GM21447 (cell line): ENCODE measurements at regions not wholly inside any gene's neighbourhood (a gene's known extent, or its start where the extent isn't known, plus 50 kb on each side); places are given as distances from the start of the nearest gene placed in this dataset.

Experiments used
- ATAC-seq: cut with Tn5 transposase; IDR thresholded peaks from one replicate; pipeline ENCODE4 v1.9.1; 2021; ENCODE audit not compliant: unreplicated experiment

DNA sequence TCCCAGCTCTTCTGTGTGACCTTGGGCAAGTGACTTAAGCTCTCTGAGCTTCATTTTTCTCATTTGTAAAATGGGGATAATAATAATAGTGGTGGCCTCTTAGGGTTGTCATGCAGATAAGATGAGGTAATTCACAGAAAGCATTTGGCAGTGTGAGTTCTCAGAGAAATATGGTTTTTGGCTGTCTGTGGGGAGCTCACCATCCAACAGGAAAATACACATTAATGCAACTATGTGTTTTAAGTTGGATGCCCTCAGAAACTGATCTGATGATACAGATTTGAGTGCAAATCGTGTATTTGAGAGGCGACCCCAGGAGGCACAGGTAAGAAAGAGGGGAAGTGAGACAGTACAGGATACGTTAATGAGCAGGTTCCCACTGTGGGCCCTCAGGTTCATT lies 56.1 kb upstream of the SPRED2 start:
- no peak for ATAC-seq

DNA sequence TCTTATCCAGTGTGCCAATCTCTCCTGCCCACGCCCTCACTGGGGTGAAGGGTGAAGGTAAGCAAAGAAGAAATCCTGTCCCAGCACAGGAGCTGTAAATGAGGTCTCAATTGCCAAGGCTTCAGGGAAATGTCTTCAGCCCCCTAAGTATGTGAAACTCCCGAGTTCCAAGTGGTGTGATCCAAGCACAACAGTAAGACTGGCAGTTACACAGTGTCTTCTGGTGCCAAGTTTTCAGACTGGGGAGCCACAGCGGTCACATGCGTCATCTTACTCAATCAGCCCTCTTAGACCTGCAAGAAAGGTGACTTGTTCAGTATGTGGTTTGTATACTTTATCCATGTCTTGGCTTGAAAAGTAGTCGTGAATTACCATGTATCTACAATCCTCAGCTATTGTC lies 55.0 kb upstream of the SPRED2 start:
- no peak for ATAC-seq

- ATAC-seq = no peak
These were observed 54.4 kb upstream of the SPRED2 start for GRCh38 chr2:65486802-65487201.

DNA sequence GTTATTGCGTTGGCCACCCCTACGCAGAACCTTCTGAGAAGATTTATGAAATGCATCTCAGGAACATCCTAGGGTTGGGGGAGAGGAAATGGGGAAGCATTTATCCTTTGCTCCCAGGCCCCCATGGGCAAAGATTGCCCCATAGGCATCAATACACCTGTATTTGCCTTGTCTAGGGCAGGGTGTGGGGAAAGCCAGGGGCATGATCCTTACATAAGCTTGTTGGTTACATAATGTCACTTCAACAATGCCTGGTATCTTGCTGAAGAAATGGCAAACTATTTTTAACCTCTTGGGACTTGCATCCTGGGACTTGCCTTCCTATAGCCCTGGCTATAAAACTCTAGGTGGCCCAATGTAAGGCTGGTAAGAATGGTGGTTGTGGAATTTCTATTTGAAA lies 53.9 kb upstream of the SPRED2 start:
- ATAC-seq = no peak

- no peak for ATAC-seq
These were observed 53.4 kb upstream of the SPRED2 start for GRCh38 chr2:65485839-65486238.

DNA sequence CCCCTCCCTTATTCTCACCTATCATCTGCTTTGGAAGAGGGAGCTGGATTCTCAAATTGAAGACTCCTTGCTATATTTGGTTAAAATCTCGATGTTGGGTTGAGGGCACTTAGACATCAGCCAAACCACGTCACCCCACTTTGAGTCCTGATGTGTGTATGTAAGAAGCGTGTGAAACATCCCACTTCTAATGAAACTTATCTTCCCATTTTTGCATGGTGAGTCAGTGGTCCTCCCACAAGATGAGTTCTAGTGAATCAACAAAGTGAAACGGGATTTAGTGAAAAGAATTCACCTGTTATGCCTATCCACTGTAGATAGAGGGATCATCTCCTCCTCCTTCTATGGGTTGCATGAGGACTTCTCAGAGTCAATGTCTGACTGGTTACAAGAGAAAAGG lies 51.4 kb upstream of the SPRED2 start:
- no peak for ATAC-seq

DNA sequence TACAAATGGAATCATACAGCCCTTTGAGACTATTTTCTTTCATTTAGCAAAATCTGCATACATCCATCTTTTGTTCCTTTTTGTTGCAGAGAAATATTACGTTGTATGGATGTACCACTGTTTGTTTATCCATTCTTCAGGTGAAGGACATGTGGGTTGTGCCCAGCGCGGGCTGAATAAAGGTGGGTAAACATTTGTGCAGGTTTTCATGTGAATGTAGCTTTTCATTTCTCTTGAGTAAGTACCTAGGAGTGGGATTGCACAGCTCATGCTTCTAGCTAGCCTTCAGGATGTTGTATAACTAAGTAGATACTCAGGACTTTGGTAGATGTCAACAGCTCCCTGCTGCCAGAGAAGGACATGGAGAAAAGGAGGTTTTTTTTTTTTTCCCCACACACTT lies 50.6 kb upstream of the SPRED2 start:
- no peak for ATAC-seq
